Caco-2 (cell line): ENCODE measurements at regions not wholly inside any gene's neighbourhood (a gene's known extent, or its start where the extent isn't known, plus 50 kb on each side); places are given as distances from the start of the nearest gene placed in this dataset.

Source experiments
- BruUV-seq: library from RNA; stranded (reverse); fragments of 400-500 nt; replicated peaks from 2 replicates; lab custom pipeline; 2021; lab: Mats Ljungman, UMichigan
- CTCF ChIA-PET: fragments of 300-600 bp; sonication (Branson Sonifier 250); formaldehyde crosslinking; loops from one replicate; lab custom pipeline; 2022; ENCODE audit warnings: antibody characterized with exemption; lab: Charles Lee
- POLR2A ChIA-PET: fragments of 300-600 bp; sonication (Branson Sonifier 250); formaldehyde crosslinking; loops from one replicate; lab custom pipeline; 2022; ENCODE audit warnings: antibody characterized with exemption; lab: Charles Lee
- DNase-seq, 2 experiments: peaks; one replicate each; pipeline versions ENCODE4 v3.0.0 to v3.0.0-alpha.2; 2020 to 2022
- H3K27me3 ChIP-seq: replicated peaks from 2 replicates; pipeline ENCODE4 v1.6.0; 2011; ENCODE audit warnings: low read length; ENCODE audit not compliant: control insufficient read depth, insufficient read depth
- H3K36me3 ChIP-seq: 2 replicates; pipeline ENCODE4 v1.5.1; 2011; ENCODE audit warnings: low read length; ENCODE audit not compliant: control insufficient read depth, insufficient read depth
- H3K4me1 ChIP-seq: fragments of 250-450 bp; sonication (Bioruptor Pico); 2 replicates; pipeline ENCODE4 v1.5.1; 2020; ENCODE audit warnings: mild to moderate bottlenecking
- H3K4me3 ChIP-seq: 2 replicates; pipeline ENCODE4 v1.5.1; 2011; ENCODE audit warnings: low read depth, mild to moderate bottlenecking, control low read depth, low read length
- H3K9me3 ChIP-seq: fragments of 250-450 bp; sonication (Bioruptor Pico); 2 replicates; pipeline ENCODE4 v1.5.1; 2020; ENCODE audit warnings: mild to moderate bottlenecking, moderate library complexity
- H3K27ac Mint-ChIP-seq: one replicate; pipeline ENCODE4 v1.8.0; 2022; ENCODE audit warnings: mixed read lengths; ENCODE audit not compliant: unreplicated experiment
- H3K27me3 Mint-ChIP-seq: one replicate; pipeline ENCODE4 v1.8.0; 2022; ENCODE audit warnings: mixed read lengths; ENCODE audit not compliant: insufficient read depth, unreplicated experiment
- H3K36me3 Mint-ChIP-seq: one replicate; pipeline ENCODE4 v1.8.0; 2022; ENCODE audit warnings: mild to moderate bottlenecking, mixed read lengths; ENCODE audit not compliant: insufficient read depth, unreplicated experiment
- H3K4me1 Mint-ChIP-seq: one replicate; pipeline ENCODE4 v1.8.0; 2022; ENCODE audit warnings: low read depth, mixed read lengths; ENCODE audit not compliant: unreplicated experiment
- H3K4me3 Mint-ChIP-seq: one replicate; pipeline ENCODE4 v1.8.0; 2022; ENCODE audit warnings: mild to moderate bottlenecking, moderate library complexity, mixed read lengths; ENCODE audit not compliant: unreplicated experiment
- H3K9me3 Mint-ChIP-seq: one replicate; pipeline ENCODE4 v1.8.0; 2022; ENCODE audit warnings: mixed read lengths; ENCODE audit not compliant: unreplicated experiment
- CTCF ChIP-seq, 2 experiments: fragments of 200-600 bp in 1 of 2; IDR thresholded peaks; 1 replicate in 1 of 2; 2 replicates in 1 of 2; pipeline versions ENCODE4 v1.5.1 to v1.8.0; 2011 to 2022; ENCODE audit warnings: antibody characterized with exemption in 1 of 2, control low read depth in 1 of 2, inconsistent platforms in 1 of 2, low read depth in 1 of 2, low read length in 1 of 2, mild to moderate bottlenecking in 1 of 2, moderate library complexity in 1 of 2; ENCODE audit not compliant: insufficient read depth in 1 of 2, severe bottlenecking in 1 of 2, unreplicated experiment in 1 of 2
- intact Hi-C: fragments of 100-400 bp; cut with micrococcal nuclease; formaldehyde crosslinking; loops from one replicate; pipeline ENCODE4 v1.10.0; 2022; ENCODE audit not compliant: unreplicated experiment

GRCh38 chr7:13308423-13308822 is 621.0 kb downstream of the ARL4A start:
- no peaks in the 10 kb centered on the region for H3K27me3 Mint-ChIP-seq
- POLR2A ChIA-PET: no interaction called here
- H3K27me3 ChIP-seq: no peaks in the 10 kb centered on the region
- TF ChIP-seq CTCF (IDR thresholded peaks at IDR 0.05; ENCODE audit: insufficient read depth in 1 of 2, low read depth in 1 of 2, low read length in 1 of 2, severe bottlenecking in 1 of 2, unreplicated experiment in 1 of 2): no peak
- no peak overlapping the region for H3K4me3 ChIP-seq
- intact Hi-C loops: no loop called here
- no peak overlapping the region for H3K4me3 Mint-ChIP-seq
- no TSS peak for BruUV-seq
- CTCF ChIA-PET: no interaction called here
- H3K9me3 ChIP-seq: peaks cover 16% of the 10 kb centered on the region
- no peaks in the 10 kb centered on the region for H3K36me3 ChIP-seq
- DNase-seq: no peak
- H3K9me3 Mint-ChIP-seq: peaks cover 20% of the 10 kb centered on the region
- no peak overlapping the region for H3K27ac Mint-ChIP-seq
- H3K36me3 Mint-ChIP-seq: peaks cover 27% of the 10 kb centered on the region
- H3K4me1 Mint-ChIP-seq: no peaks in the 10 kb centered on the region
- H3K4me1 ChIP-seq: no peaks in the 10 kb centered on the region

- intact Hi-C loops: no loop called here
- H3K27ac Mint-ChIP-seq: no peak overlapping the region
- peaks cover 20% of the 10 kb centered on the region for H3K9me3 Mint-ChIP-seq
- POLR2A ChIA-PET: no interaction called here
- no peak for TF ChIP-seq CTCF (IDR thresholded peaks at IDR 0.05; ENCODE audit: insufficient read depth in 1 of 2, low read depth in 1 of 2, low read length in 1 of 2, severe bottlenecking in 1 of 2, unreplicated experiment in 1 of 2)
- H3K4me1 ChIP-seq: no peaks in the 10 kb centered on the region
- no TSS peak for BruUV-seq
- H3K4me3 ChIP-seq: no peak overlapping the region
- no peak overlapping the region for H3K4me3 Mint-ChIP-seq
- no peaks in the 10 kb centered on the region for H3K27me3 ChIP-seq
- H3K9me3 ChIP-seq: peaks cover 26% of the 10 kb centered on the region
- CTCF ChIA-PET: no interaction called here
- peaks cover 27% of the 10 kb centered on the region for H3K36me3 Mint-ChIP-seq
- H3K36me3 ChIP-seq: no peaks in the 10 kb centered on the region
- no peaks in the 10 kb centered on the region for H3K4me1 Mint-ChIP-seq
- no peak for DNase-seq
- no peaks in the 10 kb centered on the region for H3K27me3 Mint-ChIP-seq
Measured at GRCh38 chr7:13309535-13309934, 622.1 kb downstream of the ARL4A start.

- Mint-ChIP-seq H3K4me3 (no peak overlapping the region), H3K36me3 (peaks cover 26% of the 10 kb centered on the region), H3K27me3 (no peaks in the 10 kb centered on the region), H3K4me1 (no peaks in the 10 kb centered on the region), H3K9me3 (peaks cover 20% of the 10 kb centered on the region), H3K27ac (no peak overlapping the region)
- no peak for TF ChIP-seq CTCF (IDR thresholded peaks at IDR 0.05; ENCODE audit: insufficient read depth in 1 of 2, low read depth in 1 of 2, low read length in 1 of 2, severe bottlenecking in 1 of 2, unreplicated experiment in 1 of 2)
- intact Hi-C loops: no loop called here
- H3K9me3 ChIP-seq: peaks cover 26% of the 10 kb centered on the region
- peak; percentile 39 to 49 for DNase-seq
- no peaks in the 10 kb centered on the region for H3K36me3 ChIP-seq
- no peaks in the 10 kb centered on the region for H3K4me1 ChIP-seq
- no peaks in the 10 kb centered on the region for H3K27me3 ChIP-seq
- POLR2A ChIA-PET: no interaction called here
- CTCF ChIA-PET: no interaction called here
- TSS peak; percentile 17 for BruUV-seq
- H3K4me3 ChIP-seq: no peak overlapping the region
Measured at GRCh38 chr7:13312307-13312706, 624.9 kb downstream of the ARL4A start.
